ENCODE measurements at regions not wholly inside any gene's neighbourhood (a gene's known extent, or its start where the extent isn't known, plus 50 kb on each side); places are given as distances from the start of the nearest gene placed in this dataset. TPM values are rescaled to one million over a fixed set of nuclear protein-coding genes. Genes with fewer than 3 reads are reported as not detected.

DNA sequence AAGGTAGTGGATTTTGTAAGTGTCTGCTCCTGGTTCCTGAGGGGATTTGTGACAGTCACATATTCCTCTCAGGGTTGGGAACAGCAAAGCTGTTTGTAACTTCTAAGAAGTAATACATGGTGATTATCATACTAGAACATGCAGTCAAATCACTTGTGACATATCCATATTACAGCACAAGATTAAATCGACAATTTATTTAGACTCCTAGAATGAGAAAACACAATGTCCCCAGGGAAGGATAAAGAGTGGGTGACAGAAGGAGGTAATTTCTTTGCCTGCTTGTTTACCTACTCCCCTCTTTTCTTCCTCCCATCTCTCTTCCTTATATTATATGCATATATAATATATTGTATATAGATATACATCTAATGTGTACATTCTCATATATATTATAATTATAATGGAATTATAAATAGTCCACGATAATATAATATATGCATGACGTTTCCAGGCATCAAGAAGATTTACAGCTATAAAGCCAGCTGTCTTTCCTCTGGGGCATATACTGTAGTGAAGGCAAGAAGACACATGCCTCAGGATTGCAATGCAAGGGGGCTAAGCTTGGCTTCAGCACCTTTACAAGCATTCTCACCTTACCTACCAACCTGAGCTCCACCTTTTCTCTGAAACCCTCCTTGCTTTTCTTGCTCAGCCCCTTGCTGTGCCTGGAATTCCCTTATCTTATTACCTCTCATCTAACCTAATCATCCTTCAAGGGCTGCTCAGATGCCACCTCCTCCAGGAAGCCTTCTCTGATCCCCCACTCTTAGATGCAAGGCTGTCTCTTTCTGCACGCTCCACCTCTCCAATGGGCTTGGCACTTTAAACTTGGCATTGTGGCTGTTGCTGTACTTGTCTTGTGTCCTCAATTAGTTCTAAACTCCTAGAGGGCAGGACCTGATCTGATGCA, 73.1 kb upstream of the PIAS1 start:
- no peak for DNase-seq (ENCODE audit: low spot score)

DNA sequence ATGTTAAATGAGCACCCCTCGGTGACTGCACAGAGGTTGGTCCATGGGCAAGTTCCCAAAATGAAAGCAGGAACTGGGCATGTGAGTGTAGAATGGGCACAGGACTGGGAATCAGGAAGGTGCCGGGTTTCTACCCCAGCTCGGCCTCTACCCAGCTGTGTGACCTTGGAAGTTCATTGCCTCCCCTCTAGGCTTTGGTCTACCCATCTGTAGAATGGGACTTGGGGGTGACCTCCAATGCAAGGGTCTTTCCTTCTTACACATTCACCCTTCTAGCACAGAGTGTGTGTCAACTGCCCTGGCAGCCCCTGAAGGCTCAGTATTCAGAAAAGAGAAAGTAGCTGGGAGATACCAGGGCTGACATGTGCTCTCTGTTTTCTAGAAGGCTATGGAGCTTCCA, 72.3 kb upstream of the PIAS1 start:
- DNase-seq (ENCODE audit: low spot score): no peak

DNA sequence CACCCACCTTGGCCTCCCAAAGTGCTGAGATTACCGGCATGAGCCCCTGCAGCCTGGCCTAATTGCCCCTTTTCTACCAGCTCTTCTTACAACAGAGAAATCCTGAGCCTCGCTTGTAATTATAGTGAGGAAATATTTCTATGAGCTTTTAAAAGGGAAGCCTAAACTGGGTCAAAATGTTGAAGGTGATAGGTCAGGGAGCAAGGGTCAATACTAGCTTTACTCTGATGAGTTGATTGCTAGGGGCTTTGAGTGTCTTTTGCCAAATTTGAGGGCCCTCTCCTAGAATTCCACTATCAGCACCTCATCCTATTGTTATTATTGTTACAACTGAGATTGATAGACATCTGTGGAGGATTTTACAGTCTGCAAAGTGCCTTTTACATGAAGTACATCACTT, 62.4 kb upstream of the PIAS1 start:
- DNase-seq (ENCODE audit: low spot score): no peak

DNA sequence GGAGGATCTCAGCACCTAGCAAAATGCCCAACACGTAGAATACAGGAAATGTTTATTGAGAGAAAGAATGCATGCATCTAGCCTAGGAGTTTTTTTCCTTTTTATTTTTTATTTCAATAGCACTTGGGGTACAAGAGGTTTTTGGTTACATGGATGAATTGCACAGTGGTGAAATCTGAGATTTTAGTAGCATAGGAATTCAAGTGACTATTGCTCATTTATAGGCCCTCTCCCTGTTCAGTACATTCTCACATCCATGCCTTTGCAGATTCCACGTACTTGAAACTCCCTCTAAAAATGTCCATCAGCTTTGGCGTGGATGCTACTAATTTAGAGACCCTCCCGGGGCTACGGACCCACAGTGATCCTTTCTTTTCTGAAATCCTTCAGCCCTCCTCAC, 61.7 kb upstream of the PIAS1 start:
- no peak for DNase-seq (ENCODE audit: low spot score)

DNA sequence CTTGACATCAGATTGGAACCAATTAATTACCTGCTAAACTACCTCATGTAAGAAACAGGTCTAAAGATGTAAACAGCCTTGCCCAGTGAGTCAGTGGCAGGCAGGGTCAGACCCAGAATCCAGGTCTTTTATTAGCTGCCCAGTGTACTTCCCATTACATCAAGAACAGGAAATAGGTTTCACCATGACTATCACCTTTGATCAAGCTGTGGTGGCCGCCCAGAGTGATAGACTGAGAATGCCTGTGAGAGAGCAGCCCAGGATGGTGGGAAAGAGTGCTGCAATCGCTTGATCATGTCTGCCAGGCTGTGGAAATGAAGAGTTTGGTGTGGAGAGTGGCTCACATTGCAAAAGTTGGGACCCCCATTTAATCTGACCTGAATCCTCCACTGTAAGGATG, 61.3 kb upstream of the PIAS1 start:
- peak; percentile 42 for DNase-seq (ENCODE audit: low spot score)

DNA sequence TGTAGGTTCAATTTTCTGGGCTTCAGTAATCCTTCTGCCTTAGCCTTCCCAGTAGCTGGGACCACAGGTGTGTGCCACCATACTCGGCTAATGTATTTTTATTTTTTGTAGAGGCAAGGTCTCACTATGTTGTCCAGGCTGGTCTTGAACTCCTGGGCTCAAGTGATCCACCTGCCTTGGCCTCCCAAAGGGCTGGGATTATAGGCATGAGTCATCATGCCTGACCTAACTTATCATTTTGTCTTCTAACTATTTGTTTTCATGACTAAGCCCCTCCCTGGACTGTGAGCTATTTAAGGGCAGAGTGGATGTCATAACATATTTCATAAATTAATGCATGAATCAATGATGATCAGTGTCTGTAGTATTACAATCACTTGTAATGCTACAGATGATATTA, 56.1 kb upstream of the PIAS1 start:
- DNase-seq (ENCODE audit: low spot score): no peak

DNA sequence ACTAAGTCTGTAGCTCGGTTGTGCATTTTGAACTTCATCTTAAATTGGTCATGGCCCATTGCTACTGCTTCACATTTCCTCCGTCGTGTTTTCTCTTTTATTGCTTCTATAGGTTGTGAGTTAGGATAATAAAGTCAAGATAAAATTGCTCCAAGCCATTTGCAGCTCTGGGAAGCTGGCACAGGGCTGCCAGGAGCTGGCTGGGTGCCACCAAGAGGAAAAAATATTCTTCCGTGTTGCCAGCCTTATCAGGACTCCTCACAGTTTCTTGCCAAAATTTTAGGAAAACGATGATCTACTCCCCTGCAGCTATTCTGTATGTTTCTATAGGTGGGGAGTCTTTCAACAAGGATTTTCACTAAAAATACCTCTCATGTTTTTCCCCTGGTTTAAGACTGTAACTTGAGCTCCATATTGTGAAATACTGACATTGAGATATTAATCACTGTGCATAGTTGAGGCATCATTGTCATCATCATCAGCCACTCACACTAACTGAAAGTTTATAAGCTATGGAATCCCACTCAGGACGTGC, 55.4 kb upstream of the PIAS1 start:
- DNase-seq (ENCODE audit: low spot score): peak; percentile 61

DNA sequence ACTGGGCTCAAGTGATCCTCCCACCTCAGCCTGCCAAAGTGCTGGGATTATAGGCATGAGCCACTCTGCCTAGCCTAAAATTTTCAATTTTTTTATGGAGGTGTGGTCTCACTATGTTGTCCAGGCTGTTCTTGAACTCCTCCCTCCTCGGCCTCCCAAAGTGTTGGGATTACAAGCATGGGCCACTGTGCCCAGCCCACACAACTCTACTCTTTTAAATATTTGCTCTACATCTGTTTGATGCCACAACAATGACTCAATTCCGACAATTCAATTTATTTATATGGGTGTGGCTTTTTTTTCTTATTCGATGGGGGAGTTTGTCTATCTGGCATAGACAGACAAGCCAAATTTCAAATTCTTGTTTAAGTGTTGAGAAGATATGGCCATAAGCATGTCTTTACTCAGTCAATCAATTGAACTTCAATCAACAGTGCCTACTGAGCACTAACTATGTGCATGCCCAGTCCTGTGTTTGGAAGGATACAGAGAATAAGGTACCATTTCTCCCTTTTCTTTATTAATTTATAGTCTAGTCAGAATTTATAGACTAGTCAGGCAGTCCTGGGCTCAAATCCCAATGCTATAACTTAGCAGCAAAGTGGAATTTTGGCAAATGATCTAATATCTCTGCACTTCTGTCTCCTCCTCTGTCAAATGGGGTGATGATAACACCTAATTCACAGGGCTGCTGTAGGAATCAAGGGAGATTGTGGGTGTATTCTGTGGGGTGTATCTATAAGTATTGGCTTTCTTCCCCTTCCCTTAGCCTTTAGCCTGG, 54.6 kb upstream of the PIAS1 start:
- DNase-seq (ENCODE audit: low spot score): no peak

DNA sequence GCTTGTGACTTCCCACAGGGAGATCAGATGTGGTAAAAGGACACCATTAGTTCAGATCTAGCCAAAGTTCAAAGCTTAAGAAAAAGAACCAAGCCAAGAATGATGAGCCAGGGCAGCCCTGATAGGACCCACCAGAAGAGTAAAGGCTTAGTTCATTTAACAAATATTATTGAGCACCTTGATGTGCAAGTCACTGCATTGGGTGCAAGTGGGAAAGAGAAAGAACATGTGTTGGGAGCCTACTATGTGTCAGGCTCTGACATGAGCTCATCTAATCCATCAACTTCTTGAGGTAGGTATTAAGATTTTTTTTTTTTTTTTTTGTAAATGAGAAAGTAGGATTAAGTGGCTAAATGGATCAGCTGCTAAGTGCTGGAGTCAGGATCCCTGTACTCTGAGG, 53.4 kb upstream of the PIAS1 start:
- no peak for DNase-seq (ENCODE audit: low spot score)

DNA sequence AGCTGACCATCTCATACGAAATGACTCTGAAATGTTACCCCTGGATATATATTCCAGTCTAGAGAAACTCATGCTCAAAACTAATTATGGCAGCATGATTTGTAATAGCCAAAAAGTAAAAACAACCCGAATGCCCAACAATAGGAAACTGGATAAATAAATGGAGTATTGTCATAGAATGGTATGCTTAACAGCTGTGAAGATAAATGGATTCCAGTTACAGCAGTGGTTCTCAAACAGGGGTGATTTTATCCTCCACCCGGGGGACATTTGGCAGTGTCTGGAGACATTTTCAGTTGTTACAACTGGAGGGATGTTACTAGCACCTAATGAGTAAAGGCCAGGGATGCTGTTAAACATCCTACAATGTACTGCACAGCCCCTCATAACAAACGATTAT, 52.3 kb upstream of the PIAS1 start:
- no peak for DNase-seq (ENCODE audit: low spot score)

DNA sequence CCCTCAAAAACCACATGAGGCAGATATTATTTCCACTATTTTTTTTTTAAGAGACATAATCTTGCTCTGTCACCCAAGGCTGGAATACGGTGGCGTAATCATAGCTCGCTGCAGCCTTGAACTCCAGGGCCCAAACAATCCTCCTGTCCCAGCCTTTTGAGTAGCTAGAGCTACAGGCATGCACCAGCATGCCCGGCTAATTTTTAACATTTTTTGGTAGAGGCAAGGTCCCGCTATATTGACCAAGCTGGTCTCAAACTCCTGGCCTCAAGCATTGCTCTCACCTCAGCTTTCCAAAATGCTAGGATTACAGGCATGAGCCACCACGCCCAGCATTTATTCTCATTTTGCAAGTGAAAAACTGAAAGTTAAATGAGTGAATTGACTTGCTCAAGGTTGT, 50.8 kb upstream of the PIAS1 start:
- DNase-seq (ENCODE audit: low spot score): no peak

Small RNA genes in the stretch of these regions (small RNA-seq; reads per million reads assigned to genes)
- gene AC022254.1: not detected

All from HT-29 (cell line).